ENCODE measurements at regions not wholly inside any gene's neighbourhood (a gene's known extent, or its start where the extent isn't known, plus 50 kb on each side); places are given as distances from the start of the nearest gene placed in this dataset.
"Not testable (repeated sequence)": the region's sequence is repeated elsewhere in the genome, so short reads cannot be mapped to it uniquely, and the experiment has no call there.

DNA sequence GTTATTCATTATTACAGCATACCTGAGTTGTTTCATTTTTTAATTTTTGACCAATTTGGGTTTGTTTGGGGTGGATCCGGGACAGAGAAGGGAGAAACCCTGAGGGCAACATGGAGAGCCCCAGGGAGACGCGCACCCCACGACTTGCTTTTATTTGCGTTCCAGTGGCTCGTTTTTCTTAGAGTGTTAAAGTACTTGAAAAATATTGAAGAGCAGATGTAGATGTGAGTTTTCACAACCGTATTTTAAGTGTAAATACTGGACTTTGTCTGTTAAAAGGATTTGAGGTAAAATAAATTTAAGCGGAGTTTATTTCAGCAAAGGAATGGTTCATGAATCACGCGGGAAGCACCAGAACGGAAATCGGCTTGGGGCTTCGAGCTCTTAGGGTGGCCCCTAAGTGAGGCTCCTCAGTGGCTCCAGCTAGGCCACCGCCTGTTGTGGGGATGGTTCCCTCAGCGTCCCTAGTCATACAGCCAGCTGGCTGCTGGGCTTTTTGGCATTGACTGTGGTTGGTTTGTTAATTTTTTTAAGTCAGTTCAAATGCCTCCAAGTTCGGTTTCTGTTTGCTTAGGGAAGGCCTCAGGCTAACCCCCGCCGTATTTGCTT lies 344.0 kb downstream of the CACNA1B start:
- H3K4me3 ChIP-seq (ENCODE audit: low read length); DNase-seq; H3K4me1 ChIP-seq (ENCODE audit: insufficient read depth, low read length); H3K36me3 Mint-ChIP-seq (ENCODE audit: low read depth); H3K27me3 Mint-ChIP-seq; POLR2A ChIA-PET; H3K9me3 Mint-ChIP-seq; H3K27ac Mint-ChIP-seq; CTCF ChIA-PET; H3K4me3 Mint-ChIP-seq; ATAC-seq (ENCODE audit: poor library complexity); H3K27me3 ChIP-seq (ENCODE audit: control insufficient read depth in 1 of 2, insufficient read depth in 2 of 2, low read length in 2 of 2); H3K27ac ChIP-seq (ENCODE audit: low read depth in 1 of 2, low read length in 2 of 2); H3K36me3 ChIP-seq (ENCODE audit: insufficient read depth, low read length); H3K9me3 ChIP-seq (ENCODE audit: control insufficient read depth in 1 of 2, insufficient read depth in 1 of 2, low read length in 2 of 2); intact Hi-C loops (cut with DNase I, micrococcal nuclease); H3K4me1 Mint-ChIP-seq (ENCODE audit: low read depth): not testable (repeated sequence)

DNA sequence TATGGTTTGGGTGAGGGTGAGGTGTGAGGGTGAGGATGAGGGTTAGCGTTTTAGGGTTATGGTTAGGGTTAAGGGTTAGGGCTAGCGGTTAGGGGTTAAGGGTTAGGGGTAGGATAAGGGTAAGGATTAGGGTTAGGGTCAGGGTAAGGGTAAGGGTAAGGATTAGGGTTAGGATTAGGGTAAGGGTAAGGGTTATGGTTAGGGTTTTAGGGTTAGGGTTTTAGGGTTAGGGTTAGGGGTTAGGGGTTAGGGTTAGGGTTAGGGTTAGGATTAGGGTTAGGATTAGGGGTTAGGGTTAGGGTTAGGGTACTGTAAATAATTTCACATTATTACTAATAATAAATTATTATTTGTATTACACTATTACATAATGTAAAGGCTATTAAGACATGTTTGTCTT lies 359.5 kb downstream of the CACNA1B start:
- CTCF ChIA-PET, POLR2A ChIA-PET: not testable (repeated sequence)

DNA sequence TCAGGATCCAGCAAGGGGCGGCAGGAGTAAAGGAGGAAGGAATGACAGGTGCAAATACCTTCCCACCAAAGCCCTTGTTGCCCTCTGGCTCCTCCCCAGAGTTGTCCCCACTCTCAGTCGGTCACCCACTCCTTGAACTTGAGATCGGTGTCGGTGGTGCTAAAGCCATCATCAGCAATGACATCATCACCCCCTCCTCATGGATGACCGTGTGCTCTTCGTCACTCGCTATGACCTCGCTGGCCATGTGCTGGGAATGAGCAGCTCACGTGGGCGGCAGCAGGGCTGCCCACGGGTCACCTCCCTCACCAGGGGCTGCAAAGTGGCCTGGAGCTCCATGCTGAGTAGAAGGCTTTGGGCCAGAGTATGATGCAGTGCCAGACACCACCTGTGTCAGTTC lies 405.3 kb downstream of the CACNA1B start:
- H3K27me3 ChIP-seq (ENCODE audit: control insufficient read depth in 1 of 2, insufficient read depth in 2 of 2, low read length in 2 of 2); H3K36me3 Mint-ChIP-seq (ENCODE audit: low read depth); ATAC-seq (ENCODE audit: poor library complexity); H3K9me3 ChIP-seq (ENCODE audit: control insufficient read depth in 1 of 2, insufficient read depth in 1 of 2, low read length in 2 of 2); H3K4me3 ChIP-seq (ENCODE audit: low read length); H3K4me1 ChIP-seq (ENCODE audit: insufficient read depth, low read length); H3K4me3 Mint-ChIP-seq; H3K9me3 Mint-ChIP-seq; H3K27ac Mint-ChIP-seq; H3K27me3 Mint-ChIP-seq; H3K36me3 ChIP-seq (ENCODE audit: insufficient read depth, low read length); POLR2A ChIA-PET; DNase-seq; H3K27ac ChIP-seq (ENCODE audit: low read depth in 1 of 2, low read length in 2 of 2); intact Hi-C loops (cut with DNase I, micrococcal nuclease); H3K4me1 Mint-ChIP-seq (ENCODE audit: low read depth); CTCF ChIA-PET: not testable (repeated sequence)

More for the DNA sequence above, 359.5 kb downstream of the CACNA1B start:
- H3K4me3 ChIP-seq (ENCODE audit: low read length); H3K4me1 Mint-ChIP-seq (ENCODE audit: low read depth); H3K36me3 ChIP-seq (ENCODE audit: insufficient read depth, low read length); H3K4me3 Mint-ChIP-seq; H3K27ac Mint-ChIP-seq; H3K27ac ChIP-seq (ENCODE audit: low read depth in 1 of 2, low read length in 2 of 2); ATAC-seq (ENCODE audit: poor library complexity); H3K27me3 Mint-ChIP-seq; H3K4me1 ChIP-seq (ENCODE audit: insufficient read depth, low read length); DNase-seq; H3K9me3 ChIP-seq (ENCODE audit: control insufficient read depth in 1 of 2, insufficient read depth in 1 of 2, low read length in 2 of 2); H3K9me3 Mint-ChIP-seq; intact Hi-C loops (cut with DNase I, micrococcal nuclease); H3K36me3 Mint-ChIP-seq (ENCODE audit: low read depth); H3K27me3 ChIP-seq (ENCODE audit: control insufficient read depth in 1 of 2, insufficient read depth in 2 of 2, low read length in 2 of 2): not testable (repeated sequence)

Data from CD4-positive, alpha-beta T cell (primary cell).